ENCODE measurements at regions not wholly inside any gene's neighbourhood (a gene's known extent, or its start where the extent isn't known, plus 50 kb on each side); places are given as distances from the start of the nearest gene placed in this dataset.

DNA sequence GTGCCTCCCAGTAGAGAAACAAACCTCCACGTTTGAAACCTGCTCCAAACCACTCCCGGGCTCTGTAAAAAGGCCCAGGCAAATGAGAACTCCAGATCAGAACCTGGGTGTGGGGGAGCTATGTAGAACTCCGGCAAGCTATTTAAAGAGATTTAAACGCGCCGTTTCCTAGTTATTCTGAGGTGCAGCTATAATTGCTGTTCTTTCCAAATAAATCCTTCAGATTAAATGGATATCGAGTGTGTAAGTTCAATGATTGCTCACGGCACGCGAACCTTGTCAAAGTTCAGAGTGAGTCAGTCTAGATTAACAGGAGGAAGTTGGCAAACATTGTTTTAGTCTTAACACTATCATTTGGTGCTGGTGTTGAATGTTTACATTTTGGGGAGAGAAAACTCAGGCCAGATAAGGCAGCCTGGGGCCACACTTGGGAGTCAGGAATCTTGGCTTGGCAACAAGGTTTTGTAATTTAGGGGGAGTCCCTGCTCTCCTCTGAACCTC is 92.9 kb upstream of the SALL1 start:
- TF ChIP-seq, protein P1, sequence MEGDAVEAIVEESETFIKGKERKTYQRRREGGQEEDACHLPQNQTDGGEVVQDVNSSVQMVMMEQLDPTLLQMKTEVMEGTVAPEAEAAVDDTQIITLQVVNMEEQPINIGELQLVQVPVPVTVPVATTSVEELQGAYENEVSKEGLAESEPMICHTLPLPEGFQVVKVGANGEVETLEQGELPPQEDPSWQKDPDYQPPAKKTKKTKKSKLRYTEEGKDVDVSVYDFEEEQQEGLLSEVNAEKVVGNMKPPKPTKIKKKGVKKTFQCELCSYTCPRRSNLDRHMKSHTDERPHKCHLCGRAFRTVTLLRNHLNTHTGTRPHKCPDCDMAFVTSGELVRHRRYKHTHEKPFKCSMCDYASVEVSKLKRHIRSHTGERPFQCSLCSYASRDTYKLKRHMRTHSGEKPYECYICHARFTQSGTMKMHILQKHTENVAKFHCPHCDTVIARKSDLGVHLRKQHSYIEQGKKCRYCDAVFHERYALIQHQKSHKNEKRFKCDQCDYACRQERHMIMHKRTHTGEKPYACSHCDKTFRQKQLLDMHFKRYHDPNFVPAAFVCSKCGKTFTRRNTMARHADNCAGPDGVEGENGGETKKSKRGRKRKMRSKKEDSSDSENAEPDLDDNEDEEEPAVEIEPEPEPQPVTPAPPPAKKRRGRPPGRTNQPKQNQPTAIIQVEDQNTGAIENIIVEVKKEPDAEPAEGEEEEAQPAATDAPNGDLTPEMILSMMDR (IDR thresholded peaks at IDR 0.05; ENCODE audit: low read depth, low read length, missing control alignments) = no peak
- no peak for DNase-seq (ENCODE audit: extremely low read depth, low read depth)
- no peak overlapping the region for H3K4me3 ChIP-seq (replicated peaks; ENCODE audit: low read depth, low read length)

DNA sequence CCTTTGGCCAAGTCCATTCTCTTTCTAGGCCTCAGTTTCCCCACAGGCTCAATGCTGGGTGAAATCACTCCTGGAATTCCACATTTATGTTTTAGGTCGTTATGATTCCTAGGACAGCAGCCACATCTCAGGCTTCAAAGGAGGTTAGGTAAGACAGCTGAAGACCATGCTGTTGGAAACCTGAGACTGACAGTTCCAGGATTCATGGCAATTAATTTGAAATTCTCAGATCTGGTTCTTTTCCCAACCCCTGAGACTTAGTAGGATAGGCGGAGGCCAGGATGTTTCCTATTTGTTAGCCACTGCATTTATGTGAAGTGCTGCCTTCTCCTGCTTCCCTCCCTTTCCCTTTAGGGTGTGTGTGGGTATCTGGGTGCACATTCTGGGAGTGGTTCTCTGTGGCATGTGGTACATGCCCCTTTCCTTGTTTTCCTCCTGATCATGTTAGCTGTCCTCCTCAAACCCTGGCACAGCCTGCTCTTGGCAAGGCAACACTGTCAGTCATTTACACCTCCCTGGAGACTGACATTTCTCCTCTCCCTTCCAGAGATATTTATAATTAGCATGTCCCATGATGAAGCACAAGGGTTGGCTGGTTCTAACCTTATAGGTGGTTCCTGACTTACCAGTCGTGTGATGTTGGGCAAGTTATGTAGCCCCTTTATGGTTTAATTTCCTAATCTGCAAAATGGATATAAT is 91.4 kb upstream of the SALL1 start:
- TF ChIP-seq, protein P1 (IDR thresholded peaks at IDR 0.05; ENCODE audit: low read depth, low read length, missing control alignments) = no peak
- H3K4me3 ChIP-seq (replicated peaks; ENCODE audit: low read depth, low read length) = no peak overlapping the region
- DNase-seq (ENCODE audit: extremely low read depth, low read depth) = no peak

DNA sequence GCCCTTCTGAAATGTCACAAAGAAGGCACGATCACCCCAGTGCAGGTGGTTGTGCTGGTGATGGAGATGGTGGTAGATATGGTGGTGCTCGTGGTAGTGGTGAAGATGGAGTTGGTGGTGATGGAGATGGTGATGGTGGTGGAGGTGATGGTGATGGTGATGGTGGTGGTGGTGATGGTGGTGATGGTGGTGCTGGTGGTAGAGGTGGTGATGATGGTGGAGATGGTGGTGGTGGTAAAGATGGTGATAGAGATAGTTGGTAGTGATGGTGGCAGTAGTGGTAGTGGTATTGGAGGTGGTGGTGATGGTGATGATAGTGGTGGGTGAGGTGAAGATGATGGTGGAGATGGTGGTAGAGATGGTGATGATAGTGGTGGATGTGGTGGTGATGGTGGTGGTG is 88.1 kb upstream of the SALL1 start:
- no peak overlapping the region for H3K4me3 ChIP-seq (replicated peaks; ENCODE audit: low read depth, low read length)
- TF ChIP-seq, protein P1 (IDR thresholded peaks at IDR 0.05; ENCODE audit: low read depth, low read length, missing control alignments) = no peak
- no peak for DNase-seq (ENCODE audit: extremely low read depth, low read depth)

DNA sequence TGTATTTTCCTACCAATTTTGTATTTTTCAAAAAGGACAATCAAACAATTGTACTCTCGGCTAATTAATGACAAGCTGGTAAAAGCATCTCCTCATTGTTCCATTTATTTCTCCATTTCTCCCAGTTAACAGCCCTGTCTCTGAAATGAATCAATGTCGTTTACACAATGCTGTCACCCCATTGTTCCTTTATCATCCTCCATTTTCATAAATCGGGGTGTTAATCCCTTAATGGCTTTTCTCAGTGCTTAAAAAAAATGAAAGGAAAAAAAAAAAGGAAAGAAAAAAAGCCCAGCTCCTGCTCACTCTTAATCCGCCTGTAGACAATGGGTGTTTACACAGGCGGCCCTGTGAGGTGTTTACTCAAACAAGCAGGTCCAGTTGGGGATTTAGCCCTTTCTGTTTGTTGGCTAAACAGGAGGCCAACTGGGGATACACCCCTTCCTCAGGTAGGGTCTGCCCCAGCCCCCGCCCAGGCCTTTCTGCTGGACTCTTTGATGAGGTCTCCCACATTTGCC is 86.8 kb upstream of the SALL1 start:
- TF ChIP-seq, protein P1 (IDR thresholded peaks at IDR 0.05; ENCODE audit: low read depth, low read length, missing control alignments) = no peak
- DNase-seq (ENCODE audit: extremely low read depth, low read depth) = no peak
- no peak overlapping the region for H3K4me3 ChIP-seq (replicated peaks; ENCODE audit: low read depth, low read length)

DNA sequence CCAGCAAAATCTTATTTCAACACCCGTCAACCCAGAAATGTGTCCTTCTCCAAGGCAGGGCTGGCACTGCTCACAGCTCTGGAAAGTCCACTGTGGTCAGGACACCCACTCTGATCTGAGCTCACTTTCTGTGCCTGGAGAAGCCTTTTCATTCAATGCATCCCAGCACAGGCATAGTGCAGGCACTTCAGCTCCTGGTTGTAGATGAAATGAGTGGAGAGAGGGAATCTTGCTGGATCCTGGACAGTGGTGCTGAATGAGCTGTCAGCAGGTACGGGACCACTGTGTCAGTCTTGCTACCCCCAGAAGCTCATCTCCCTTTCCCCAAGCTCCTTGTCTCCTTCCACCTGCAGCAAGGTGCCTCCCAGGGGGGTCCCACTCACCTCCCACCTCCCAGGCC is 86.1 kb upstream of the SALL1 start:
- H3K4me3 ChIP-seq (replicated peaks; ENCODE audit: low read depth, low read length) = no peak overlapping the region
- no peak for DNase-seq (ENCODE audit: extremely low read depth, low read depth)
- TF ChIP-seq, protein P1 (IDR thresholded peaks at IDR 0.05; ENCODE audit: low read depth, low read length, missing control alignments) = no peak

DNA sequence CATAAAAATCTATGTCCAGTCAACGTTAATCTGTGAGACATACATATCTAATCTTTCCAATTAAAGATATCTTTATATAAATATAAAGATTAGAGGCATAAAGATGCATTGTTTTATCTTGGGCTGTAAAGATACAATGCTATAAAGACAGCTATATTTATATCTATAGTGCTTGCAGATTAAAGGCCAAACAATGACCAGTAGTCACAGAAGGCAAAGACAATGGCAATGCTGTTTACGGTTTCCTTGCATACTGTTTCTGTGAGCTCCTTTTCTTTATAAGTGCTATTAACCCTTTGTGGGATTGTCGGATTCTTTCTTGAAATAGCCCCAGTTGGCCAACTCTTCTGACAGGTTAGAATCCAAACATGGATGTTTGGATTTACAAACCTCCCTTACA is 85.5 kb upstream of the SALL1 start:
- DNase-seq (ENCODE audit: extremely low read depth, low read depth) = no peak
- TF ChIP-seq, protein P1 (IDR thresholded peaks at IDR 0.05; ENCODE audit: low read depth, low read length, missing control alignments) = no peak
- H3K4me3 ChIP-seq (replicated peaks; ENCODE audit: low read depth, low read length) = no peak overlapping the region

All from HFF-Myc (cell line).